ENCODE measurements at regions not wholly inside any gene's neighbourhood (a gene's known extent, or its start where the extent isn't known, plus 50 kb on each side); places are given as distances from the start of the nearest gene placed in this dataset.

GRCh38 chr11:116641561-116642045 is 131.2 kb downstream of the BUD13 start:
- peak; percentile 44 for DNase-seq

- DNase-seq = no peak
Observed at GRCh38 chr11:116640641-116641402, 132.0 kb downstream of the BUD13 start.

GRCh38 chr11:116638463-116638862 is 134.3 kb downstream of the BUD13 start:
- DNase-seq = no peak

- DNase-seq = no peak
Observed at GRCh38 chr11:116637766-116638165, 135.0 kb downstream of the BUD13 start.

- no peak for DNase-seq
Observed at GRCh38 chr11:116636341-116636929, 136.4 kb downstream of the BUD13 start.

- no peak for DNase-seq
Observed at GRCh38 chr11:116631201-116631600, 141.6 kb downstream of the BUD13 start.

- DNase-seq = no peak
Observed at GRCh38 chr11:116618461-116618860, 154.3 kb downstream of the BUD13 start.

GRCh38 chr11:116615211-116615865 is 157.4 kb downstream of the BUD13 start:
- DNase-seq = no peak

- DNase-seq = no peak
Observed at GRCh38 chr11:116614306-116615210, 158.2 kb downstream of the BUD13 start.

GRCh38 chr11:116613206-116613875 is 159.4 kb downstream of the BUD13 start:
- DNase-seq = no peak

GRCh38 chr11:116611998-116612620 is 160.7 kb downstream of the BUD13 start:
- DNase-seq = no peak

GRCh38 chr11:116610190-116610589 is 162.6 kb downstream of the BUD13 start:
- no peak for DNase-seq

- no peak for DNase-seq
Observed at GRCh38 chr11:116607027-116607426, 165.8 kb downstream of the BUD13 start.

GRCh38 chr11:116605543-116606459 is 167.0 kb downstream of the BUD13 start:
- DNase-seq = peak; percentile 54

GRCh38 chr11:116603728-116604323 is 169.0 kb downstream of the BUD13 start:
- no peak for DNase-seq

GRCh38 chr11:116602637-116602942 is 170.2 kb downstream of the BUD13 start:
- DNase-seq = no peak

- DNase-seq = peak; percentile 43
Observed at GRCh38 chr11:116601814-116602636, 170.8 kb downstream of the BUD13 start.

GRCh38 chr11:116600930-116601329 is 171.9 kb downstream of the BUD13 start:
- no peak for DNase-seq

- DNase-seq = no peak
Observed at GRCh38 chr11:116598556-116598955, 174.2 kb downstream of the BUD13 start.
